HEK293 (cell line): ENCODE measurements at regions not wholly inside any gene's neighbourhood (a gene's known extent, or its start where the extent isn't known, plus 50 kb on each side); places are given as distances from the start of the nearest gene placed in this dataset.

Experiments
- RBAK ChIP-seq: fragments of 450-650 bp; formaldehyde crosslinking; IDR thresholded peaks from 2 replicates; pipeline ENCODE4 v1.5.1; 2016; ENCODE audit warnings: missing biosample characterization, missing genetic modification characterization
- ZNF24 ChIP-seq: fragments of 450-650 bp; formaldehyde crosslinking; IDR thresholded peaks from 2 replicates; pipeline ENCODE4 v1.5.1; 2016; ENCODE audit warnings: missing biosample characterization, missing genetic modification characterization

DNA sequence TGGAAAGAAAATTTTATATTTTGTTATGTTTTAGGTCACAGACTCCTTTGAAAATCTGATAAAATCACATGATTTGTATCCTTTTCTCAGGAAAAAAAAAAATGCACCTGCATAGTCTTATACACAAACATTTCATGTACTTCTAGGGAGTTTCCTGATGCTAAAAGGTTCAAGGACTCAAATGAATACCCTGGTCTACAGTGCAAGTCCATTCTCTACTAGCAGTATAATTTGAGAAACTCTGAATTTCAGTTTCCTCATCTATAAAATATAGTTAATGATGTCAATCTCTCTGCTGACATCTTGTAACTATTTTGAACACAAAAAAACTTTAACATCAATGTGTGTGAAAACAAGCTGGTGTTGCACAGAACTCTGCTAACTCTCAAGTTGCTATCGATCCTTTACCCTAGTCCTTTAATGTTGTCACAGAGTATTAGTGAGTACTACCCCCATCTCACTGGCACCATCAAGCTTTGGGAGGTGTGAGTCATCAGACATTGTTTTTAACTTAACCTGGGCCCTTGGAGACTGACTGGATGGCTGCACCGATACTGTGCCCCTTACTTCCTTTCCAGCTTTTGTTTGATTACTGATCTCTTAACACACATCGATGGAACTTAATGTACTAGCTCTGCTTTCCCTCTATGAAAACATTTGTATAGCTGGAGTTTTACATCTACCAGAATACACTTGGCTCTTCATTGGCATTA lies 251.9 kb upstream of the SOX5 start:
- no peak for TF ChIP-seq RBAK (tag by site-specific recombination)
- TF ChIP-seq ZNF24 (tag by site-specific recombination), result no peak
